Activated T-cell treated with anti-CD3 and anti-CD28 coated beads, Interleukin-2, amount 50 U/mL, for 72 hours (primary cell): ENCODE measurements at regions not wholly inside any gene's neighbourhood (a gene's known extent, or its start where the extent isn't known, plus 50 kb on each side); places are given as distances from the start of the nearest gene placed in this dataset.

Experiments used
- ATAC-seq, 2 donors: fragments of 150-1000 bp; cut with Tn5 transposase; replicated peaks in 1 of 2; 2 replicates each; pipeline ENCODE4 v1.10.0; 2021; ENCODE audit warnings: moderate library complexity in 2 of 2, mild to moderate bottlenecking in 1 of 2
- DNase-seq, 2 donors: peaks; one replicate each; pipeline ENCODE4 v3.0.0; 2021 to 2022; ENCODE audit warnings: mixed read lengths in 1 of 2
- H3K27ac Mint-ChIP-seq: one replicate; pipeline ENCODE4 v1.8.0; 2022; ENCODE audit warnings: mild to moderate bottlenecking, moderate library complexity, mixed read lengths
- H3K27me3 Mint-ChIP-seq: one replicate; pipeline ENCODE4 v1.8.0; 2022; ENCODE audit warnings: low read depth, mixed read lengths
- H3K36me3 Mint-ChIP-seq, 2 donors: one replicate each; pipeline ENCODE4 v1.8.0; 2022; ENCODE audit warnings: mixed read lengths in 2 of 2, mild to moderate bottlenecking in 1 of 2; ENCODE audit not compliant: insufficient read depth in 2 of 2
- H3K4me1 Mint-ChIP-seq: one replicate; pipeline ENCODE4 v1.8.0; 2022; ENCODE audit warnings: low read depth, mixed read lengths
- H3K4me3 Mint-ChIP-seq, 2 donors: one replicate each; pipeline ENCODE4 v1.8.0; 2022; ENCODE audit warnings: mild to moderate bottlenecking in 2 of 2, mixed read lengths in 2 of 2, moderate library complexity in 2 of 2
- H3K9me3 Mint-ChIP-seq, 2 donors: one replicate each; pipeline ENCODE4 v1.8.0; 2022; ENCODE audit warnings: mixed read lengths in 2 of 2

GRCh38 chr10:111131168-111131799, 54.5 kb downstream of the ADRA2A start:
- Mint-ChIP-seq H3K27ac (no peak overlapping the region), H3K9me3 (no peaks in the 10 kb centered on the region), H3K4me3 (no peak overlapping the region), H3K27me3 (peaks cover 13% of the 10 kb centered on the region), H3K4me1 (no peaks in the 10 kb centered on the region), H3K36me3 (no peaks in the 10 kb centered on the region)
- DNase-seq (no peak), ATAC-seq (no peak)

GRCh38 chr10:111137007-111137406, 60.2 kb downstream of the ADRA2A start:
- no peak overlapping the region for H3K4me3 Mint-ChIP-seq
- DNase-seq, result no peak

GRCh38 chr10:111137587-111137986, 60.8 kb downstream of the ADRA2A start:
- Mint-ChIP-seq H3K9me3 (no peaks in the 10 kb centered on the region), H3K27ac (no peak overlapping the region), H3K4me3 (no peak overlapping the region), H3K4me1 (no peaks in the 10 kb centered on the region), H3K36me3 (no peaks in the 10 kb centered on the region), H3K27me3 (peaks cover 20% of the 10 kb centered on the region)
- DNase-seq (no peak), ATAC-seq (no peak)

More at GRCh38 chr10:111137007-111137406, 60.2 kb downstream of the ADRA2A start:
- H3K4me1 Mint-ChIP-seq, result no peaks in the 10 kb centered on the region
- H3K27ac Mint-ChIP-seq, result no peak overlapping the region
- H3K36me3 Mint-ChIP-seq, result no peaks in the 10 kb centered on the region
- ATAC-seq, result no peak
- H3K27me3 Mint-ChIP-seq, result peaks cover 16% of the 10 kb centered on the region
- H3K9me3 Mint-ChIP-seq, result no peaks in the 10 kb centered on the region

GRCh38 chr10:111138544-111138943, 61.7 kb downstream of the ADRA2A start:
- ATAC-seq (no peak), DNase-seq (no peak)
- Mint-ChIP-seq H3K27me3 (peaks cover 20% of the 10 kb centered on the region), H3K4me3 (no peak overlapping the region), H3K9me3 (no peaks in the 10 kb centered on the region), H3K4me1 (no peaks in the 10 kb centered on the region), H3K36me3 (no peaks in the 10 kb centered on the region), H3K27ac (no peak overlapping the region)

GRCh38 chr10:111139567-111139966, 62.7 kb downstream of the ADRA2A start:
- no peak for DNase-seq
- no peaks in the 10 kb centered on the region for H3K36me3 Mint-ChIP-seq
- H3K4me1 Mint-ChIP-seq, result no peaks in the 10 kb centered on the region
- H3K27ac Mint-ChIP-seq, result no peak overlapping the region
- ATAC-seq, result no peak
- peaks cover 20% of the 10 kb centered on the region for H3K27me3 Mint-ChIP-seq
- no peaks in the 10 kb centered on the region for H3K9me3 Mint-ChIP-seq
- H3K4me3 Mint-ChIP-seq, result no peak overlapping the region

GRCh38 chr10:111142092-111142768, 65.4 kb downstream of the ADRA2A start:
- Mint-ChIP-seq H3K9me3 (no peaks in the 10 kb centered on the region), H3K36me3 (no peaks in the 10 kb centered on the region), H3K4me1 (peaks cover 11% of the 10 kb centered on the region), H3K27ac (no peak overlapping the region), H3K27me3 (peaks cover 27% of the 10 kb centered on the region), H3K4me3 (no peak overlapping the region)
- ATAC-seq (no peak), DNase-seq (no peak)

- Mint-ChIP-seq H3K27me3 (peaks cover 24% of the 10 kb centered on the region), H3K27ac (no peak overlapping the region), H3K36me3 (no peaks in the 10 kb centered on the region), H3K4me1 (peaks cover 11% of the 10 kb centered on the region), H3K4me3 (no peak overlapping the region), H3K9me3 (no peaks in the 10 kb centered on the region)
- DNase-seq (no peak), ATAC-seq (no peak)
These were observed 69.3 kb downstream of the ADRA2A start for GRCh38 chr10:111146025-111146640.

GRCh38 chr10:111148025-111148424, 71.2 kb downstream of the ADRA2A start:
- Mint-ChIP-seq H3K36me3 (no peaks in the 10 kb centered on the region), H3K27me3 (peaks cover 13% of the 10 kb centered on the region), H3K9me3 (no peaks in the 10 kb centered on the region), H3K27ac (no peak overlapping the region), H3K4me1 (peaks cover 11% of the 10 kb centered on the region), H3K4me3 (no peak overlapping the region)
- DNase-seq (no peak), ATAC-seq (no peak)

- Mint-ChIP-seq H3K4me3 (no peak overlapping the region), H3K9me3 (no peaks in the 10 kb centered on the region), H3K27ac (no peak overlapping the region), H3K36me3 (no peaks in the 10 kb centered on the region), H3K27me3 (peaks cover 13% of the 10 kb centered on the region), H3K4me1 (peaks cover 11% of the 10 kb centered on the region)
- no peak for ATAC-seq
- DNase-seq, result no peak
These were observed 71.6 kb downstream of the ADRA2A start for GRCh38 chr10:111148440-111148839.

GRCh38 chr10:111150691-111151090, 73.9 kb downstream of the ADRA2A start:
- Mint-ChIP-seq H3K9me3 (no peaks in the 10 kb centered on the region), H3K4me1 (peaks cover 11% of the 10 kb centered on the region), H3K27ac (no peak overlapping the region), H3K27me3 (peaks cover 15% of the 10 kb centered on the region), H3K4me3 (no peak overlapping the region), H3K36me3 (no peaks in the 10 kb centered on the region)
- DNase-seq (no peak), ATAC-seq (no peak)

GRCh38 chr10:111151595-111152307, 74.9 kb downstream of the ADRA2A start:
- Mint-ChIP-seq H3K4me1 (peaks cover under 1% of the 10 kb centered on the region), H3K36me3 (no peaks in the 10 kb centered on the region), H3K4me3 (no peak overlapping the region), H3K27ac (no peak overlapping the region), H3K27me3 (peaks cover 17% of the 10 kb centered on the region), H3K9me3 (no peaks in the 10 kb centered on the region)
- DNase-seq (no peak), ATAC-seq (no peak)

- no peak overlapping the region for H3K27ac Mint-ChIP-seq
- no peak for DNase-seq
- H3K27me3 Mint-ChIP-seq, result peaks cover 33% of the 10 kb centered on the region
- H3K9me3 Mint-ChIP-seq, result no peaks in the 10 kb centered on the region
- H3K36me3 Mint-ChIP-seq, result no peaks in the 10 kb centered on the region
- ATAC-seq, result no peak
- no peaks in the 10 kb centered on the region for H3K4me1 Mint-ChIP-seq
- H3K4me3 Mint-ChIP-seq, result no peak overlapping the region
These were observed 79.9 kb downstream of the ADRA2A start for GRCh38 chr10:111156754-111157153.

- DNase-seq (no peak), ATAC-seq (no peak)
- Mint-ChIP-seq H3K36me3 (no peaks in the 10 kb centered on the region), H3K4me3 (no peak overlapping the region), H3K4me1 (no peaks in the 10 kb centered on the region), H3K27ac (no peak overlapping the region), H3K27me3 (peaks cover 40% of the 10 kb centered on the region), H3K9me3 (no peaks in the 10 kb centered on the region)
These were observed 81.8 kb downstream of the ADRA2A start for GRCh38 chr10:111158595-111158994.
